ENCODE measurements at regions not wholly inside any gene's neighbourhood (a gene's known extent, or its start where the extent isn't known, plus 50 kb on each side); places are given as distances from the start of the nearest gene placed in this dataset.

DNA sequence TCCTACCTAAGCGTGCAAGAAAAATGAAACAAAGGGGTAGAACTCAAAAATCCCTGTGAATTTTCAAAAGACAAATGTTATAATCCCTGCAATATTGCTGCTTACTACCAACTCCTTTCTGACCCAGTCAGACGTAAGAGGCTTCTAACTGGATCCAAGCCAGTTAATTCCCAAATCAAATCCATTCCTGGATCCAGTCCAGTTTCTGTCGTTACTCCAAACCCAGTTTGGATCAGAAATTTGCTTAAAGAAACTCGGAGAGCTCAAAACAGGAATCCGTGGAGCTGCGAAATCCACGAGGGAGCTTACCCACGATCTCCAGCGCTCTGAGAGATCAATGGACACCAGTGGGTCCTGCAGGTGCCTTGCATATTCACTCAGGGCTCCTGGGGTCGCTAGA lies 62.8 kb upstream of the IKZF2 start (continued):
- TF ChIP-seq, protein P1, sequence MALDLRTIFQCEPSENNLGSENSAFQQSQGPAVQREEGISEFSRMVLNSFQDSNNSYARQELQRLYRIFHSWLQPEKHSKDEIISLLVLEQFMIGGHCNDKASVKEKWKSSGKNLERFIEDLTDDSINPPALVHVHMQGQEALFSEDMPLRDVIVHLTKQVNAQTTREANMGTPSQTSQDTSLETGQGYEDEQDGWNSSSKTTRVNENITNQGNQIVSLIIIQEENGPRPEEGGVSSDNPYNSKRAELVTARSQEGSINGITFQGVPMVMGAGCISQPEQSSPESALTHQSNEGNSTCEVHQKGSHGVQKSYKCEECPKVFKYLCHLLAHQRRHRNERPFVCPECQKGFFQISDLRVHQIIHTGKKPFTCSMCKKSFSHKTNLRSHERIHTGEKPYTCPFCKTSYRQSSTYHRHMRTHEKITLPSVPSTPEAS (tag by site-specific recombination; IDR thresholded peaks at IDR 0.05), result no peak
- TF ChIP-seq ZNF548 (tag by site-specific recombination; IDR thresholded peaks at IDR 0.05) (no peak), GLI4 (tag by site-specific recombination; IDR thresholded peaks at IDR 0.05) (no peak)

DNA sequence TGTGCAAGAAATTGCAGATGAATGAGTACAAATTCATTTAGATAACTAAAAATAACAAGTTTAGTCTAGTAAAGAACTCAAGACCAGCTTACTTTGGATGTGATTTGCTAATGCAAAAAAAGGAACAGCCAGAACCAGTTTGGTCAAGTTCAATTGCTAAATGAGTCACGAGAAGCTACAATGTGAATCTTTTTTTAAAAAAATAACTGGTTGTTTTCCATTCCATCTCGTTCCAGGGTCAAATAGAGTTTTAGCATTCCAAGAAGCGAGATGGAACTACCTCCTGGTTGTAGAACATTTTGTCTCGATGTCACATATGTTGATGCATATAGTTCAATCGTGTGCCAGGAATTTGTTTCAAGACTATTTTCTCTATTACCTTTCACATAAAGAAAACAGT lies 65.0 kb upstream of the IKZF2 start:
- no peaks in the 10 kb centered on the region for H3K36me3 ChIP-seq (ENCODE audit: control insufficient read depth in 2 of 2, insufficient read depth in 1 of 2, low read length in 2 of 2)
- H3K27ac ChIP-seq (ENCODE audit: extremely low read depth, low read depth, low read length), result no peak overlapping the region
- POLR2A ChIA-PET, result no interaction called here
- CTCF ChIA-PET, result no interaction called here
- no peak for TF ChIP-seq ZNF621 (tag by site-specific recombination; IDR thresholded peaks at IDR 0.05)
- no peak for TF ChIP-seq ZNF146 (tag by site-specific recombination; IDR thresholded peaks at IDR 0.05)
- no peak for TF ChIP-seq ZNF112 (tag by site-specific recombination; IDR thresholded peaks at IDR 0.05)
- TF ChIP-seq ZNF426 (tag by site-specific recombination; IDR thresholded peaks at IDR 0.05), result no peak
- no peak for TF ChIP-seq ZNF600 (tag by site-specific recombination; IDR thresholded peaks at IDR 0.05)
- TF ChIP-seq SCRT2 (tag by site-specific recombination; IDR thresholded peaks at IDR 0.05), result no peak
- TF ChIP-seq, protein P2, sequence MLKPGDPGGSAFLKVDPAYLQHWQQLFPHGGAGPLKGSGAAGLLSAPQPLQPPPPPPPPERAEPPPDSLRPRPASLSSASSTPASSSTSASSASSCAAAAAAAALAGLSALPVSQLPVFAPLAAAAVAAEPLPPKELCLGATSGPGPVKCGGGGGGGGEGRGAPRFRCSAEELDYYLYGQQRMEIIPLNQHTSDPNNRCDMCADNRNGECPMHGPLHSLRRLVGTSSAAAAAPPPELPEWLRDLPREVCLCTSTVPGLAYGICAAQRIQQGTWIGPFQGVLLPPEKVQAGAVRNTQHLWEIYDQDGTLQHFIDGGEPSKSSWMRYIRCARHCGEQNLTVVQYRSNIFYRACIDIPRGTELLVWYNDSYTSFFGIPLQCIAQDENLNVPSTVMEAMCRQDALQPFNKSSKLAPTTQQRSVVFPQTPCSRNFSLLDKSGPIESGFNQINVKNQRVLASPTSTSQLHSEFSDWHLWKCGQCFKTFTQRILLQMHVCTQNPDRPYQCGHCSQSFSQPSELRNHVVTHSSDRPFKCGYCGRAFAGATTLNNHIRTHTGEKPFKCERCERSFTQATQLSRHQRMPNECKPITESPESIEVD (tag by site-specific recombination; IDR thresholded peaks at IDR 0.05), result no peak
- TF ChIP-seq, protein P3, sequence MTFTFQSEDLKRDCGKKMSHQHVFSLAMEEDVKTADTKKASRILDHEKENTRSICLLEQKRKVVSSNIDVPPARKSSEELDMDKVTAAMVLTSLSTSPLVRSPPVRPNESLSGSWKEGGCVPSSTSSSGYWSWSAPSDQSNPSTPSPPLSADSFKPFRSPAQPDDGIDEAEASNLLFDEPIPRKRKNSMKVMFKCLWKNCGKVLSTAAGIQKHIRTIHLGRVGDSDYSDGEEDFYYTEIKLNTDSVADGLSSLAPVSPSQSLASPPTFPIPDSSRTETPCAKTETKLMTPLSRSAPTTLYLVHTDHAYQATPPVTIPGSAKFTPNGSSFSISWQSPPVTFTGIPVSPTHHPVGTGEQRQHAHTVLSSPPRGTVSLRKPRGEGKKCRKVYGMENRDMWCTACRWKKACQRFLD (tag by site-specific recombination; IDR thresholded peaks at IDR 0.05), result no peak
- TF ChIP-seq ZNF155 (tag by site-specific recombination; IDR thresholded peaks at IDR 0.05), result no peak
- TF ChIP-seq ZNF585B (tag by site-specific recombination; IDR thresholded peaks at IDR 0.05), result no peak
- TF ChIP-seq, protein P4, sequence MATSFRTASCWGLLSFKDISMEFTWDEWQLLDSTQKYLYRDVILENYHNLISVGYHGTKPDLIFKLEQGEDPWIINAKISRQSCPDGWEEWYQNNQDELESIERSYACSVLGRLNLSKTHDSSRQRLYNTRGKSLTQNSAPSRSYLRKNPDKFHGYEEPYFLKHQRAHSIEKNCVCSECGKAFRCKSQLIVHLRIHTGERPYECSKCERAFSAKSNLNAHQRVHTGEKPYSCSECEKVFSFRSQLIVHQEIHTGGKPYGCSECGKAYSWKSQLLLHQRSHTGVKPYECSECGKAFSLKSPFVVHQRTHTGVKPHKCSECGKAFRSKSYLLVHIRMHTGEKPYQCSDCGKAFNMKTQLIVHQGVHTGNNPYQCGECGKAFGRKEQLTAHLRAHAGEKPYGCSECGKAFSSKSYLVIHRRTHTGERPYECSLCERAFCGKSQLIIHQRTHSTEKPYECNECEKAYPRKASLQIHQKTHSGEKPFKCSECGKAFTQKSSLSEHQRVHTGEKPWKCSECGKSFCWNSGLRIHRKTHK (tag by site-specific recombination; IDR thresholded peaks at IDR 0.05), result no peak
- no peak for TF ChIP-seq ZNF335 (tag by site-specific recombination; conservative IDR thresholded peaks at IDR 0.05)
- TF ChIP-seq ZNF133 (tag by site-specific recombination; IDR thresholded peaks at IDR 0.05), result no peak
- TF ChIP-seq ZBTB8A (tag by site-specific recombination; IDR thresholded peaks at IDR 0.05), result no peak
- no peaks in the 10 kb centered on the region for H3K4me1 ChIP-seq (ENCODE audit: control insufficient read depth, insufficient read depth, low read length)
- H3K9me3 ChIP-seq (ENCODE audit: control insufficient read depth, insufficient read depth, low read depth, low read length), result no peaks in the 10 kb centered on the region
- no peak overlapping the region for H3K4me3 ChIP-seq (ENCODE audit: low read depth, low read length)

DNA sequence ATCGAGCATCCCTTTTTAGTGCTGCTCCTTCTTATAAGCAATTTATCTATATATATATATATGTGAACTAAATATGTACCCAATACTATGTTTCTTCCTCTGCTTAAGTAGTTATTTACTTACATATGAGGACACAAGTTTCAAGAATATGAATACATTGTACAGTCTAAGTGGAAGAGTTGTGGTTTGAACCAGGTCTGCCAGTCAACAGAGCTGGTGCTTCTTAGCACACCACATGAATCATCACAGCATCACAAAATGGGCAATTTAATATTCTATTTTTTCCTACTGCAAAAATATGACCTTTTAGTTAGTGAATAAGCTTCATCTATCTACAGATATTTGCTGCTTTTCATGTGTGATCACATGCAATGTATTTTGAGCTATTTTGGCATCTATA lies 64.4 kb upstream of the SPAG16 start:
- POLR2A ChIA-PET, result no interaction called here
- TF ChIP-seq REPIN1 (tag by site-specific recombination; IDR thresholded peaks at IDR 0.05; ENCODE audit: low read depth) (no peak), ZNF394 (tag by site-specific recombination; IDR thresholded peaks at IDR 0.05; ENCODE audit: borderline replicate concordance) (no peak), KLF8 (tag by site-specific recombination; IDR thresholded peaks at IDR 0.05) (no peak), ZNF175 (tag by site-specific recombination; IDR thresholded peaks at IDR 0.05) (no peak), ZNF16 (tag by site-specific recombination; IDR thresholded peaks at IDR 0.05; ENCODE audit: low read depth) (no peak), GFI1B (tag by site-specific recombination; IDR thresholded peaks at IDR 0.05) (no peak)
- Histone ChIP-seq H3K4me1 (ENCODE audit: control insufficient read depth, insufficient read depth, low read length) (no peaks in the 10 kb centered on the region), H3K9me3 (ENCODE audit: control insufficient read depth, insufficient read depth, low read depth, low read length) (no peaks in the 10 kb centered on the region), H3K36me3 (ENCODE audit: control insufficient read depth in 2 of 2, insufficient read depth in 1 of 2, low read length in 2 of 2) (no peaks in the 10 kb centered on the region), H3K27ac (ENCODE audit: extremely low read depth, low read depth, low read length) (no peak overlapping the region), H3K4me3 (ENCODE audit: low read depth, low read length) (no peak overlapping the region)
- CTCF ChIA-PET, result interaction anchor here (0.6 to 1.3 kb wide), 2 partner anchors 14 to 482 kb away, joined by 3 to 6 read pairs; no protein-coding TSS in a partner anchor
